ENCODE measurements at regions not wholly inside any gene's neighbourhood (a gene's known extent, or its start where the extent isn't known, plus 50 kb on each side); places are given as distances from the start of the nearest gene placed in this dataset.

GRCh38 chr2:226427538-226428307 lies 371.9 kb downstream of the IRS1 start:
- TF ChIP-seq, protein P1, sequence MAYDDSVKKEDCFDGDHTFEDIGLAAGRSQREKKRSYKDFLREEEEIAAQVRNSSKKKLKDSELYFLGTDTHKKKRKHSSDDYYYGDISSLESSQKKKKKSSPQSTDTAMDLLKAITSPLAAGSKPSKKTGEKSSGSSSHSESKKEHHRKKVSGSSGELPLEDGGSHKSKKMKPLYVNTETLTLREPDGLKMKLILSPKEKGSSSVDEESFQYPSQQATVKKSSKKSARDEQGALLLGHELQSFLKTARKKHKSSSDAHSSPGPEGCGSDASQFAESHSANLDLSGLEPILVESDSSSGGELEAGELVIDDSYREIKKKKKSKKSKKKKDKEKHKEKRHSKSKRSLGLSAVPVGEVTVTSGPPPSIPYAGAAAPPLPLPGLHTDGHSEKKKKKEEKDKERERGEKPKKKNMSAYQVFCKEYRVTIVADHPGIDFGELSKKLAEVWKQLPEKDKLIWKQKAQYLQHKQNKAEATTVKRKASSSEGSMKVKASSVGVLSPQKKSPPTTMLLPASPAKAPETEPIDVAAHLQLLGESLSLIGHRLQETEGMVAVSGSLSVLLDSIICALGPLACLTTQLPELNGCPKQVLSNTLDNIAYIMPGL (CRISPR knock-in tag; IDR thresholded peaks at IDR 0.05; ENCODE audit: borderline replicate concordance), result no peak
- TF ChIP-seq SMC3 (IDR thresholded peaks at IDR 0.05) (0 out of 3 replicates have a peak, but pooled peaks have one; percentile 8), POLR2A (IDR thresholded peaks at IDR 0.05; ENCODE audit: low read length) (no peak)

All from A549 (cell line).